ENCODE measurements at regions not wholly inside any gene's neighbourhood (a gene's known extent, or its start where the extent isn't known, plus 50 kb on each side); places are given as distances from the start of the nearest gene placed in this dataset.

DNA sequence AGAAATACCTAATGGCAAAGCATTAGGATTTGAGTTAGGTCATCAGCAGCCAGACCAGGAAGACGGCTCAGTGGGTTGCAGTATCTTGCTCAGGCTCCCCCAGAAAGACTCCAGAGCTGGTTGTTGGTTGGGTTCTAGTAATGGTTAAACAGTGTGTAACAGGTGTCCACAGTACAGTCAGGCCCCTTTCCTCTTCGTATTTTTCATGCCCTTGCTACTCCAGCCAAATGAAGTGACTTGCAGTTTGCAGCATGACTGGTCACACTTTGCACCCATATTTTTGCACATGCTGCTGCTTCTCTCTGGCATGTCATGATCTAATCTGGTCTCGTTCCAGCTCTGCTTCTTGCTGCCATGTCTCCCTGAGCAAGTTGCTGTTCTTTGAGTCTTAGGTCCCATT is 60.6 kb upstream of the TRPC7 start:
- no peak overlapping the region for H3K9ac ChIP-seq (ENCODE audit: low read depth, low read length, poor library complexity, severe bottlenecking)
- no peak for TF ChIP-seq EZH2phosphoT487 (IDR thresholded peaks at IDR 0.05; ENCODE audit: borderline replicate concordance)
- no peak for TF ChIP-seq CTCF (conservative IDR thresholded peaks at IDR 0.05; ENCODE audit: low read length)
- H3K27me3 ChIP-seq (ENCODE audit: insufficient read depth, low read length, poor library complexity, severe bottlenecking), result no peaks in the 10 kb centered on the region
- H3K4me2 ChIP-seq (ENCODE audit: low read depth, low read length, poor library complexity, severe bottlenecking), result no peak overlapping the region
- no peak overlapping the region for H3K4me3 ChIP-seq (ENCODE audit: low read length, poor library complexity, severe bottlenecking)
- no peaks in the 10 kb centered on the region for H3K4me1 ChIP-seq (ENCODE audit: insufficient read depth, low read length, poor library complexity, severe bottlenecking)
- H3K9me2 ChIP-seq (replicated peaks; ENCODE audit: low read depth, low read length), result no peaks in the 10 kb centered on the region
- no peaks in the 10 kb centered on the region for H4K20me1 ChIP-seq (ENCODE audit: insufficient read depth, low read length, poor library complexity, severe bottlenecking)
- no peaks in the 10 kb centered on the region for H3K9me3 ChIP-seq (ENCODE audit: insufficient read depth, low read depth, low read length)
- no peaks in the 10 kb centered on the region for H3K79me2 ChIP-seq (ENCODE audit: insufficient read depth, low read length)
- no peaks in the 10 kb centered on the region for H3K36me3 ChIP-seq (ENCODE audit: insufficient read depth, low read length)
- H3F3A ChIP-seq (ENCODE audit: low read depth), result no peaks in the 10 kb centered on the region
- 0 out of 2 replicates have a peak overlapping the region, but pooled peaks have one; percentile 24 for H2AFZ ChIP-seq (ENCODE audit: low read length)

GRCh38 chr5:136424835-136425584 is 59.7 kb upstream of the TRPC7 start:
- Histone ChIP-seq H3K4me1 (ENCODE audit: insufficient read depth, low read length, poor library complexity, severe bottlenecking) (no peaks in the 10 kb centered on the region), H3K9me3 (ENCODE audit: insufficient read depth, low read depth, low read length) (no peaks in the 10 kb centered on the region), H3K9ac (ENCODE audit: low read depth, low read length, poor library complexity, severe bottlenecking) (no peak overlapping the region), H3F3A (ENCODE audit: low read depth) (no peaks in the 10 kb centered on the region), H3K4me3 (ENCODE audit: low read length, poor library complexity, severe bottlenecking) (no peak overlapping the region), H2AFZ (ENCODE audit: low read length) (peak overlapping the region; percentile 24; the same call in 1 of the 2 replicates), H3K9me2 (replicated peaks; ENCODE audit: low read depth, low read length) (no peaks in the 10 kb centered on the region), H3K79me2 (ENCODE audit: insufficient read depth, low read length) (no peaks in the 10 kb centered on the region), H3K27me3 (ENCODE audit: insufficient read depth, low read length, poor library complexity, severe bottlenecking) (no peaks in the 10 kb centered on the region), H3K36me3 (ENCODE audit: insufficient read depth, low read length) (no peaks in the 10 kb centered on the region), H4K20me1 (ENCODE audit: insufficient read depth, low read length, poor library complexity, severe bottlenecking) (no peaks in the 10 kb centered on the region), H3K4me2 (ENCODE audit: low read depth, low read length, poor library complexity, severe bottlenecking) (no peak overlapping the region)
- TF ChIP-seq EZH2phosphoT487 (IDR thresholded peaks at IDR 0.05; ENCODE audit: borderline replicate concordance) (no peak), CTCF (conservative IDR thresholded peaks at IDR 0.05; ENCODE audit: low read length) (peak; percentile 93)

GRCh38 chr5:136423944-136424606 is 58.7 kb upstream of the TRPC7 start:
- H3K9me2 ChIP-seq (replicated peaks; ENCODE audit: low read depth, low read length), result no peaks in the 10 kb centered on the region
- no peaks in the 10 kb centered on the region for H3K4me1 ChIP-seq (ENCODE audit: insufficient read depth, low read length, poor library complexity, severe bottlenecking)
- no peak for TF ChIP-seq CTCF (conservative IDR thresholded peaks at IDR 0.05; ENCODE audit: low read length)
- TF ChIP-seq EZH2phosphoT487 (IDR thresholded peaks at IDR 0.05; ENCODE audit: borderline replicate concordance), result no peak
- no peak overlapping the region for H3K9ac ChIP-seq (ENCODE audit: low read depth, low read length, poor library complexity, severe bottlenecking)
- H3K79me2 ChIP-seq (ENCODE audit: insufficient read depth, low read length), result no peaks in the 10 kb centered on the region
- H3K36me3 ChIP-seq (ENCODE audit: insufficient read depth, low read length), result no peaks in the 10 kb centered on the region
- no peak overlapping the region for H3K4me2 ChIP-seq (ENCODE audit: low read depth, low read length, poor library complexity, severe bottlenecking)
- no peak overlapping the region for H2AFZ ChIP-seq (ENCODE audit: low read length)
- no peak overlapping the region for H3K4me3 ChIP-seq (ENCODE audit: low read length, poor library complexity, severe bottlenecking)
- no peaks in the 10 kb centered on the region for H3K9me3 ChIP-seq (ENCODE audit: insufficient read depth, low read depth, low read length)
- no peaks in the 10 kb centered on the region for H4K20me1 ChIP-seq (ENCODE audit: insufficient read depth, low read length, poor library complexity, severe bottlenecking)
- H3K27me3 ChIP-seq (ENCODE audit: insufficient read depth, low read length, poor library complexity, severe bottlenecking), result no peaks in the 10 kb centered on the region
- H3F3A ChIP-seq (ENCODE audit: low read depth), result no peaks in the 10 kb centered on the region

Measured in Loucy (cell line).